GM12878 (cell line): ENCODE measurements at regions not wholly inside any gene's neighbourhood (a gene's known extent, or its start where the extent isn't known, plus 50 kb on each side); places are given as distances from the start of the nearest gene placed in this dataset.

Experiments
- ATAC-seq: fragments of 200-7000 bp; cut with Tn5 transposase; 3 replicates; pipeline ENCODE4 v1.9.1; 2020; ENCODE audit warnings: mild to moderate bottlenecking, moderate library complexity
- BruUV-seq: library from RNA; stranded (reverse); fragments of 400-500 nt; replicated peaks from 2 replicates; lab custom pipeline; 2021; lab: Mats Ljungman, UMichigan
- CTCF ChIA-PET: fragments of 300-600 bp; sonication (Branson Sonifier 250); formaldehyde crosslinking; extraction: SDS; loops from one replicate; lab custom pipeline; 2021; ENCODE audit warnings: inconsistent platforms; lab: Yijun Ruan, JAX
- POLR2A ChIA-PET: fragments of 350-600 bp; formaldehyde crosslinking; extraction: SDS; loops from one replicate; lab custom pipeline; 2021; ENCODE audit warnings: inconsistent platforms; lab: Charles Lee
- RAD21 ChIA-PET: fragments of 300-600 bp; sonication (Branson Sonifier 250); formaldehyde crosslinking; loops from one replicate; lab custom pipeline; 2023; ENCODE audit warnings: antibody characterized with exemption; ENCODE audit not compliant: unreplicated experiment; lab: Charles Lee
- SMC1A ChIA-PET: fragments of 300-600 bp; sonication (Branson Sonifier 250); formaldehyde crosslinking; loops from one replicate; lab custom pipeline; 2023; ENCODE audit not compliant: unreplicated experiment, uncharacterized antibody; lab: Charles Lee
- DNase-seq: peaks from one replicate; pipeline ENCODE4 v3.0.0-alpha.2; 2011; ENCODE audit warnings: low read depth, low spot score
- FAIRE-seq: peaks from 3 replicates; lab custom pipeline; 2011; peaks lifted over from hg19 to GRCh38; lab: Jason Lieb, UNC
- H2AFZ ChIP-seq: 2 replicates; pipeline ENCODE4 v1.6.0; 2011; ENCODE audit warnings: low read depth, low read length, control low read depth; ENCODE audit not compliant: control insufficient read depth
- H3K27ac ChIP-seq: 2 replicates; pipeline ENCODE4 v1.5.1; 2011; ENCODE audit warnings: control low read depth; ENCODE audit not compliant: control insufficient read depth, insufficient read depth
- H3K27me3 ChIP-seq, 2 experiments: replicated peaks in 1 of 2; 2 replicates each; pipeline versions ENCODE4 v1.6.0 to v1.6.1; 2011; ENCODE audit warnings: low read length in 1 of 2; ENCODE audit not compliant: control insufficient read depth in 2 of 2, insufficient read depth in 2 of 2
- H3K36me3 ChIP-seq, 2 experiments: 2 replicates each; pipeline ENCODE4 v1.5.1; 2011; ENCODE audit warnings: low read length in 1 of 2; ENCODE audit not compliant: control insufficient read depth in 2 of 2, insufficient read depth in 2 of 2
- H3K4me1 ChIP-seq: 2 replicates; pipeline ENCODE4 v1.6.1; 2011; ENCODE audit warnings: mild to moderate bottlenecking, low read length, moderate library complexity, mixed read lengths; ENCODE audit not compliant: control insufficient read depth, insufficient read depth
- H3K4me2 ChIP-seq: 2 replicates; pipeline ENCODE4 v1.6.0; 2011; ENCODE audit warnings: control low read depth; ENCODE audit not compliant: control insufficient read depth, insufficient read depth
- H3K4me3 ChIP-seq: fragments of 200-600 bp; sonication (generic); 2 replicates; pipeline ENCODE4 v1.5.1; 2016
- H3K79me2 ChIP-seq: 2 replicates; pipeline ENCODE4 v1.6.0; 2011; ENCODE audit warnings: low read length; ENCODE audit not compliant: control insufficient read depth, insufficient read depth
- H3K9ac ChIP-seq: 2 replicates; pipeline ENCODE4 v1.8.0; 2011; ENCODE audit warnings: low read length, control low read depth, mixed read lengths; ENCODE audit not compliant: control insufficient read depth, insufficient read depth
- H3K9me3 ChIP-seq: replicated peaks from 3 replicates; pipeline ENCODE4 v1.5.1; 2011; ENCODE audit warnings: mild to moderate bottlenecking, low read length; ENCODE audit not compliant: control insufficient read depth, insufficient read depth
- H4K20me1 ChIP-seq: 2 replicates; pipeline ENCODE4 v1.6.0; 2011; ENCODE audit not compliant: control insufficient read depth, insufficient read depth
- BCL11A ChIP-seq: IDR thresholded peaks from 2 replicates; pipeline ENCODE4 v1.6.1; 2011; ENCODE audit warnings: low read depth, low read length
- BHLHE40 ChIP-seq, 2 experiments: fragments of 450-650 bp in 1 of 2; IDR thresholded peaks; 2 replicates each; pipeline ENCODE4 v1.6.1; 2011 to 2017; ENCODE audit warnings: low read depth in 2 of 2, borderline replicate concordance in 1 of 2, improper control_type of control experiment in 1 of 2, low read length in 1 of 2, mild to moderate bottlenecking in 1 of 2
- CEBPB ChIP-seq, 2 experiments: fragments of 150-350 bp in 1 of 2; IDR thresholded peaks; 2 replicates each; pipeline ENCODE4 v1.6.1; 2012 to 2014; ENCODE audit warnings: low read depth in 2 of 2, low read length in 2 of 2, borderline replicate concordance in 1 of 2, inconsistent platforms in 1 of 2
- CTCF ChIP-seq, 3 experiments: IDR thresholded peaks in 2 of 3; conservative IDR thresholded peaks in 1 of 3; 2 replicates each; pipeline ENCODE4 v1.5.1; 2011; ENCODE audit warnings: low read depth in 3 of 3, low read length in 3 of 3, mild to moderate bottlenecking in 3 of 3, control low read depth in 2 of 3, moderate library complexity in 2 of 3, inconsistent platforms in 1 of 3, mixed read lengths in 1 of 3; ENCODE audit not compliant: control insufficient read depth in 2 of 3, insufficient read depth in 1 of 3; ENCODE audit errors: extremely low read depth in 1 of 3
- IKZF2 ChIP-seq, 2 experiments: fragments of 450-650 bp; IDR thresholded peaks; 2 replicates each; pipeline ENCODE4 v1.6.1; 2017; ENCODE audit warnings: mild to moderate bottlenecking in 2 of 2, moderate library complexity in 2 of 2
- LARP7 ChIP-seq: fragments of 450-650 bp; IDR thresholded peaks from 2 replicates; pipeline ENCODE4 v1.6.1; 2017; ENCODE audit warnings: mild to moderate bottlenecking
- NFYB ChIP-seq: IDR thresholded peaks from 2 replicates; pipeline ENCODE4 v1.6.1; 2011; ENCODE audit warnings: low read depth, mild to moderate bottlenecking, low read length, improper control_type of control experiment, moderate library complexity; ENCODE audit not compliant: insufficient read depth
- PKNOX1 ChIP-seq: fragments of 450-650 bp; IDR thresholded peaks from 2 replicates; pipeline ENCODE4 v1.6.1; 2016; ENCODE audit warnings: mild to moderate bottlenecking
- SIX5 ChIP-seq: IDR thresholded peaks from 2 replicates; pipeline ENCODE4 v1.6.1; 2011; ENCODE audit warnings: mild to moderate bottlenecking, low read depth, low read length, moderate library complexity; ENCODE audit not compliant: severe bottlenecking
- SP1 ChIP-seq: IDR thresholded peaks from one replicate; pipeline ENCODE4 v1.6.1; 2011; ENCODE audit warnings: low read depth, low read length
- ZBED1 ChIP-seq: IDR thresholded peaks from 2 replicates; pipeline ENCODE4 v1.6.1; 2016; ENCODE audit warnings: borderline replicate concordance
- ZNF687 ChIP-seq: fragments of 450-650 bp; IDR thresholded peaks from 2 replicates; pipeline ENCODE4 v1.6.1; 2017; ENCODE audit warnings: mild to moderate bottlenecking, moderate library complexity
- in situ Hi-C: fragments of 300-500 bp; cut with MboI; formaldehyde crosslinking; loops from 9 replicates; pipeline ENCODE4 v1.14.3; 2018; ENCODE audit warnings: mixed read lengths
- intact Hi-C: fragments of 100-400 bp; cut with micrococcal nuclease; formaldehyde crosslinking; loops from one replicate; pipeline ENCODE4 v1.14.2; 2022; ENCODE audit not compliant: unreplicated experiment
- TF ChIP-seq, protein P1 (sequence below): fragments of 450-650 bp; formaldehyde crosslinking; IDR thresholded peaks from 2 replicates; pipeline ENCODE4 v1.4.0; 2022; ENCODE audit warnings: mild to moderate bottlenecking, moderate library complexity

DNA sequence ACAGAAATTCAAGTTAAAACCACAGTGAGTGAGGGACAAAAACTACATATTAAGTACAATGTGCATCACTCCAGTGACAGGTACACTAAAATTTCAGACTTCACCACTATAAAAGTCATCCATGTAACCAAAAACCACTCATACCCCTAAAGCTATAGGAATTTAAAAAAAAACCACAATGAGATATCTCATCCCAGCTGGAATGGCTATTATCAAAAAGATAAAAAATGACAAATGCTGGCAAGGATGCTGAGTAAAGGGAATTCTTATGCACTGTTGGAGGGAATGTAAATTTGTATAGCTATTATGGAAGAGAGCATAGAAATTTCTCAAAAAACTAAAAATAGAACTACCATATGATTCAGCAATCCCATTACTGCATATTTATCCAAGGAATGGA lies 171.1 kb downstream of the HHIP start:
- Histone ChIP-seq H3K9me3 (no peaks in the 10 kb centered on the region), H2AFZ (no peak overlapping the region), H3K27ac (no peak overlapping the region), H3K4me3 (no peak overlapping the region), H4K20me1 (no peaks in the 10 kb centered on the region), H3K4me2 (no peak overlapping the region), H3K4me1 (no peaks in the 10 kb centered on the region), H3K9ac (no peak overlapping the region), H3K36me3 (no peaks in the 10 kb centered on the region), H3K27me3 (no peaks in the 10 kb centered on the region), H3K79me2 (no peaks in the 10 kb centered on the region)
- in situ Hi-C loops (no loop called here), intact Hi-C loops (no loop called here)
- RAD21 ChIA-PET, result no interaction called here
- FAIRE-seq, result no peak
- SMC1A ChIA-PET, result interaction anchor here (1.1 kb wide), 1 partner anchor 10 kb away, joined by 3 read pairs; no protein-coding TSS in a partner anchor
- no peak for ATAC-seq
- CTCF ChIA-PET, result interaction anchor here (1.5 kb wide), 1 partner anchor 29 kb away, joined by 4 read pairs; no protein-coding TSS in a partner anchor
- POLR2A ChIA-PET, result no interaction called here
- DNase-seq, result no peak
- no TSS peak for BruUV-seq
- TF ChIP-seq NFYB (no peak), ZBED1 (no peak), CEBPB (IDR thresholded peaks at IDR 0.05; ENCODE audit: borderline replicate concordance in 1 of 2, low read depth in 2 of 2, low read length in 2 of 2) (no peak), BCL11A (no peak), LARP7 (no peak), PKNOX1 (no peak), ZNF687 (no peak), SP1 (no peak), CTCF (IDR thresholded peaks at IDR 0.05 in 2 of 3, conservative IDR thresholded peaks at IDR 0.05 in 1 of 3; ENCODE audit: control insufficient read depth in 2 of 3, extremely low read depth in 1 of 3, insufficient read depth in 1 of 3, low read depth in 3 of 3, low read length in 3 of 3) (no peak), IKZF2 (IDR thresholded peaks at IDR 0.05) (no peak), SIX5 (no peak), BHLHE40 (IDR thresholded peaks at IDR 0.05; ENCODE audit: borderline replicate concordance in 1 of 2, low read depth in 2 of 2, low read length in 1 of 2) (no peak)
- TF ChIP-seq, protein P1, sequence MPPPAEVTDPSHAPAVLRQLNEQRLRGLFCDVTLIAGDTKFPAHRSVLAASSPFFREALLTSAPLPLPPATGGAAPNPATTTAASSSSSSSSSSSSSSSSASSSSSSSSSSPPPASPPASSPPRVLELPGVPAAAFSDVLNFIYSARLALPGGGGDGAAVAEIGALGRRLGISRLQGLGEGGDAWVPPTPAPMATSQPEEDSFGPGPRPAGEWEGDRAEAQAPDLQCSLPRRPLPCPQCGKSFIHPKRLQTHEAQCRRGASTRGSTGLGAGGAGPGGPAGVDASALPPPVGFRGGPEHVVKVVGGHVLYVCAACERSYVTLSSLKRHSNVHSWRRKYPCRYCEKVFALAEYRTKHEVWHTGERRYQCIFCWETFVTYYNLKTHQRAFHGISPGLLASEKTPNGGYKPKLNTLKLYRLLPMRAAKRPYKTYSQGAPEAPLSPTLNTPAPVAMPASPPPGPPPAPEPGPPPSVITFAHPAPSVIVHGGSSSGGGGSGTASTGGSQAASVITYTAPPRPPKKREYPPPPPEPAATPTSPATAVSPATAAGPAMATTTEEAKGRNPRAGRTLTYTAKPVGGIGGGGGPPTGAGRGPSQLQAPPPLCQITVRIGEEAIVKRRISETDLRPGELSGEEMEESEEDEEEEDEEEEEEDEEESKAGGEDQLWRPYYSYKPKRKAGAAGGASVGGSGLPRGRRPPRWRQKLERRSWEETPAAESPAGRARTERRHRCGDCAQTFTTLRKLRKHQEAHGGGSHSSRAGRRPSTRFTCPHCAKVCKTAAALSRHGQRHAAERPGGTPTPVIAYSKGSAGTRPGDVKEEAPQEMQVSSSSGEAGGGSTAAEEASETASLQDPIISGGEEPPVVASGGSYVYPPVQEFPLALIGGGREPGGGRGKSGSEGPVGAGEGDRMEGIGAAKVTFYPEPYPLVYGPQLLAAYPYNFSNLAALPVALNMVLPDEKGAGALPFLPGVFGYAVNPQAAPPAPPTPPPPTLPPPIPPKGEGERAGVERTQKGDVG (CRISPR knock-in tag), result no peak
